Neural cell (in vitro differentiated cells): ENCODE measurements at regions not wholly inside any gene's neighbourhood (a gene's known extent, or its start where the extent isn't known, plus 50 kb on each side); places are given as distances from the start of the nearest gene placed in this dataset.
"Not testable (repeated sequence)": the region's sequence is repeated elsewhere in the genome, so short reads cannot be mapped to it uniquely, and the experiment has no call there.

Source experiments
- H2AFZ ChIP-seq: fragments of 200-600, 300-800 bp; sonication (generic), shearing (Covaris generic); 2 replicates; pipeline ENCODE4 v1.6.0; 2014; ENCODE audit warnings: low read depth, mild to moderate bottlenecking, antibody characterized with exemption, low read length, moderate library complexity
- H3F3A ChIP-seq: fragments of 200-600 bp; shearing (Covaris generic); 2 replicates; pipeline ENCODE4 v1.6.1; 2016; ENCODE audit warnings: mild to moderate bottlenecking, moderate library complexity, mixed read lengths, antibody characterized with exemption, low read length; ENCODE audit not compliant: insufficient read depth, poor library complexity, severe bottlenecking
- H3K27ac ChIP-seq: fragments of 200-600, 300-800 bp; sonication (generic), shearing (Covaris generic); 2 replicates; pipeline ENCODE4 v1.5.1; 2014; ENCODE audit warnings: mild to moderate bottlenecking, low read length, moderate library complexity
- H3K27me3 ChIP-seq: fragments of 300-800, 200-600 bp; sonication (generic), shearing (Covaris generic); 2 replicates; pipeline ENCODE4 v1.6.0; 2014; ENCODE audit warnings: mild to moderate bottlenecking, low read depth, low read length, moderate library complexity; ENCODE audit not compliant: insufficient read depth
- H3K36me3 ChIP-seq: fragments of 300-800, 200-600 bp; sonication (generic), shearing (Covaris generic); 2 replicates; pipeline ENCODE4 v1.5.1; 2014; ENCODE audit warnings: mild to moderate bottlenecking, antibody characterized with exemption, low read length, moderate library complexity; ENCODE audit not compliant: insufficient read depth
- H3K4me2 ChIP-seq: fragments of 300-800, 200-600 bp; sonication (generic), shearing (Covaris generic); 2 replicates; pipeline ENCODE4 v1.6.0; 2014; ENCODE audit warnings: mild to moderate bottlenecking, low read length
- H3K4me3 ChIP-seq: fragments of 300-800, 200-600 bp; sonication (generic), shearing (Covaris generic); 2 replicates; pipeline ENCODE4 v1.5.1; 2014; ENCODE audit warnings: mild to moderate bottlenecking, low read length, moderate library complexity
- H3K79me2 ChIP-seq: fragments of 200-600 bp; shearing (Covaris generic); replicated peaks from 2 replicates; pipeline ENCODE4 v1.6.0; 2014; ENCODE audit warnings: mild to moderate bottlenecking, low read length, moderate library complexity; ENCODE audit not compliant: insufficient read depth
- H3K9ac ChIP-seq: fragments of 300-800, 200-600 bp; sonication (generic), shearing (Covaris generic); 2 replicates; pipeline ENCODE4 v1.6.1; 2016; ENCODE audit warnings: mild to moderate bottlenecking, low read length, mixed read lengths
- H3K9me2 ChIP-seq: fragments of 200-600 bp; shearing (Covaris generic); 2 replicates; pipeline ENCODE4 v1.6.1; 2016; ENCODE audit warnings: mild to moderate bottlenecking, low read length, mixed read lengths; ENCODE audit not compliant: insufficient read depth
- H3K9me3 ChIP-seq: fragments of 200-600, 300-800 bp; sonication (generic), shearing (Covaris generic); 2 replicates; pipeline ENCODE4 v1.6.1; 2016; ENCODE audit warnings: mild to moderate bottlenecking, mixed run types, low read length, moderate library complexity, mixed read lengths
- H4K20me1 ChIP-seq: fragments of 200-600 bp; shearing (Covaris generic); 2 replicates; pipeline ENCODE4 v1.6.1; 2016; ENCODE audit warnings: mild to moderate bottlenecking, mixed run types; ENCODE audit not compliant: insufficient read depth
- EP300 ChIP-seq: fragments of 450-650 bp; conservative IDR thresholded peaks from 2 replicates; pipeline ENCODE4 v1.6.1; 2014; ENCODE audit warnings: antibody characterized with exemption, mild to moderate bottlenecking, moderate library complexity; ENCODE audit not compliant: poor library complexity, severe bottlenecking
- EZH2 ChIP-seq: fragments of 200-600, 300-800 bp; shearing (Covaris generic), sonication (generic); IDR thresholded peaks from 2 replicates; pipeline ENCODE4 v1.6.1; 2014; ENCODE audit warnings: antibody characterized with exemption, low read length, borderline replicate concordance, mild to moderate bottlenecking; ENCODE audit not compliant: insufficient read depth, poor library complexity, severe bottlenecking
- MXI1 ChIP-seq: fragments of 450-650 bp; conservative IDR thresholded peaks from 2 replicates; pipeline ENCODE4 v1.6.1; 2014; ENCODE audit warnings: antibody characterized with exemption, mild to moderate bottlenecking; ENCODE audit not compliant: poor library complexity, severe bottlenecking
- POLR2AphosphoS5 ChIP-seq: IDR thresholded peaks from 2 replicates; pipeline ENCODE4 v1.6.1; 2012
- RAD21 ChIP-seq: fragments of 450-650 bp; conservative IDR thresholded peaks from 2 replicates; pipeline ENCODE4 v1.6.1; 2014; ENCODE audit warnings: antibody characterized with exemption, mild to moderate bottlenecking, moderate library complexity
- SMC3 ChIP-seq: fragments of 450-650 bp; conservative IDR thresholded peaks from 2 replicates; pipeline ENCODE4 v1.6.1; 2014; ENCODE audit warnings: antibody characterized with exemption, mild to moderate bottlenecking, moderate library complexity; ENCODE audit not compliant: poor library complexity
- TAF1 ChIP-seq: IDR thresholded peaks from 2 replicates; pipeline ENCODE4 v1.6.1; 2012; ENCODE audit warnings: low read depth
- TF ChIP-seq, protein P1 (sequence below): fragments of 450-650 bp; IDR thresholded peaks from 2 replicates; pipeline ENCODE4 v1.5.1; 2014; ENCODE audit warnings: antibody characterized with exemption, mild to moderate bottlenecking, moderate library complexity; ENCODE audit not compliant: poor library complexity, severe bottlenecking
- TF ChIP-seq, protein P2 (sequence below): IDR thresholded peaks from 2 replicates; pipeline ENCODE4 v1.6.1; 2012; ENCODE audit warnings: borderline replicate concordance

DNA sequence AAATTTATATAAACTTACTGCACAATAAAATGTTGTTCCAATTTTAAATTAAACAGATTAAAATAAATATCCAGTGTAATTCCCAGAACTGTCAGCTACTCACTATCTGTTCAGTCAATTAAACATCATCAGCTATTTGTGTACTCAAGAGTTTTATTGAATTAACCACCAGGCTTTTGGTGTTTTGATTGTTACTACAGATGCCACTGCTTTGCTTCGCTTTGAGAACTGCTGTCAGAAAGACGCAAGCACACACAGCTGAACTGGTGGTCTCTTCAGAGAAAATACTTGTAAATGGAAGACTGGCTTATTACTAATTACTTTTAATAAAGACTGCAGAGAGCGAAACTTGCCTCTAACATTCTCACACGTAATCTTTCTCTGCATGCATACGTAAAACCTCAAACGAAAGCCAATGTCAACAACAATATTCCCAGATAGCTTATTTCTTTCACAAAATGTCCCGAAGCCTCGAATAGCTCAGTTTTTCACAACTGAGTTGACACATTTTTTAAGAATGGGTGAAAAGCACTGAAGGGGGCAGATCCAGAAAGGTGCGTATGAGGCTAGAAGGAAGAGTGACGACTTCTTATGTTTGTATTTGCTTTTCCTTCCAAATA, 259.6 kb upstream of the RPS23 start:
- Histone ChIP-seq H3K9me2 (no peaks in the 10 kb centered on the region), H3K9ac (no peak overlapping the region), H4K20me1 (no peaks in the 10 kb centered on the region), H3K79me2 (no peaks in the 10 kb centered on the region), H3K27me3 (no peaks in the 10 kb centered on the region), H2AFZ (no peak overlapping the region), H3K27ac (no peak overlapping the region), H3K4me2 (no peak overlapping the region), H3K36me3 (no peaks in the 10 kb centered on the region), H3F3A (no peaks in the 10 kb centered on the region), H3K9me3 (no peaks in the 10 kb centered on the region), H3K4me3 (no peak overlapping the region)
- no peak for TF ChIP-seq EP300
- no peak for TF ChIP-seq SMC3
- TF ChIP-seq POLR2AphosphoS5 = no peak
- TF ChIP-seq RAD21 = no peak
- TF ChIP-seq, protein P1, sequence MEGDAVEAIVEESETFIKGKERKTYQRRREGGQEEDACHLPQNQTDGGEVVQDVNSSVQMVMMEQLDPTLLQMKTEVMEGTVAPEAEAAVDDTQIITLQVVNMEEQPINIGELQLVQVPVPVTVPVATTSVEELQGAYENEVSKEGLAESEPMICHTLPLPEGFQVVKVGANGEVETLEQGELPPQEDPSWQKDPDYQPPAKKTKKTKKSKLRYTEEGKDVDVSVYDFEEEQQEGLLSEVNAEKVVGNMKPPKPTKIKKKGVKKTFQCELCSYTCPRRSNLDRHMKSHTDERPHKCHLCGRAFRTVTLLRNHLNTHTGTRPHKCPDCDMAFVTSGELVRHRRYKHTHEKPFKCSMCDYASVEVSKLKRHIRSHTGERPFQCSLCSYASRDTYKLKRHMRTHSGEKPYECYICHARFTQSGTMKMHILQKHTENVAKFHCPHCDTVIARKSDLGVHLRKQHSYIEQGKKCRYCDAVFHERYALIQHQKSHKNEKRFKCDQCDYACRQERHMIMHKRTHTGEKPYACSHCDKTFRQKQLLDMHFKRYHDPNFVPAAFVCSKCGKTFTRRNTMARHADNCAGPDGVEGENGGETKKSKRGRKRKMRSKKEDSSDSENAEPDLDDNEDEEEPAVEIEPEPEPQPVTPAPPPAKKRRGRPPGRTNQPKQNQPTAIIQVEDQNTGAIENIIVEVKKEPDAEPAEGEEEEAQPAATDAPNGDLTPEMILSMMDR = no peak
- TF ChIP-seq MXI1 = no peak
- TF ChIP-seq EZH2 = no peak
- no peak for TF ChIP-seq TAF1
- TF ChIP-seq, protein P2, sequence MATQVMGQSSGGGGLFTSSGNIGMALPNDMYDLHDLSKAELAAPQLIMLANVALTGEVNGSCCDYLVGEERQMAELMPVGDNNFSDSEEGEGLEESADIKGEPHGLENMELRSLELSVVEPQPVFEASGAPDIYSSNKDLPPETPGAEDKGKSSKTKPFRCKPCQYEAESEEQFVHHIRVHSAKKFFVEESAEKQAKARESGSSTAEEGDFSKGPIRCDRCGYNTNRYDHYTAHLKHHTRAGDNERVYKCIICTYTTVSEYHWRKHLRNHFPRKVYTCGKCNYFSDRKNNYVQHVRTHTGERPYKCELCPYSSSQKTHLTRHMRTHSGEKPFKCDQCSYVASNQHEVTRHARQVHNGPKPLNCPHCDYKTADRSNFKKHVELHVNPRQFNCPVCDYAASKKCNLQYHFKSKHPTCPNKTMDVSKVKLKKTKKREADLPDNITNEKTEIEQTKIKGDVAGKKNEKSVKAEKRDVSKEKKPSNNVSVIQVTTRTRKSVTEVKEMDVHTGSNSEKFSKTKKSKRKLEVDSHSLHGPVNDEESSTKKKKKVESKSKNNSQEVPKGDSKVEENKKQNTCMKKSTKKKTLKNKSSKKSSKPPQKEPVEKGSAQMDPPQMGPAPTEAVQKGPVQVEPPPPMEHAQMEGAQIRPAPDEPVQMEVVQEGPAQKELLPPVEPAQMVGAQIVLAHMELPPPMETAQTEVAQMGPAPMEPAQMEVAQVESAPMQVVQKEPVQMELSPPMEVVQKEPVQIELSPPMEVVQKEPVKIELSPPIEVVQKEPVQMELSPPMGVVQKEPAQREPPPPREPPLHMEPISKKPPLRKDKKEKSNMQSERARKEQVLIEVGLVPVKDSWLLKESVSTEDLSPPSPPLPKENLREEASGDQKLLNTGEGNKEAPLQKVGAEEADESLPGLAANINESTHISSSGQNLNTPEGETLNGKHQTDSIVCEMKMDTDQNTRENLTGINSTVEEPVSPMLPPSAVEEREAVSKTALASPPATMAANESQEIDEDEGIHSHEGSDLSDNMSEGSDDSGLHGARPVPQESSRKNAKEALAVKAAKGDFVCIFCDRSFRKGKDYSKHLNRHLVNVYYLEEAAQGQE = no peak

DNA sequence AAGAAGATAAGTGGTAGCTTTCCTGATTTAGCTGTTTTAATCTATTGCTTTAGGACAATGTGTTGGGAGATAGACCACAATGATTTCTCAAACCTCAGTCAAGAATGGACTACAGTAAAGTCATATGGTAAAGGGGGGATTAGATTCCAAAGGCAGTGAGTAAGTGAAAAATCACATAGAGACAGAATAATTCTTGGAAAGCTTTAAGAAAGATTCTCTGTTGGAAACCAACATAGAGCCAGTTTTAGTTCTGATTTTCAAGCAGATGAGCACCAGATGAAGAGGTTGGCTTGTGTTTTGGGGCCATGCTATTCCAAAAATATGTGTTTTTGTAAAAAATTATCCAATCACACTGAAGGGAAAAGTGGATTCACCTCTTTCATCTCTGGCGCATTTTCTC, 256.8 kb upstream of the RPS23 start:
- H3K27me3 ChIP-seq = no peaks in the 10 kb centered on the region
- H3K4me2 ChIP-seq = no peak overlapping the region
- no peaks in the 10 kb centered on the region for H4K20me1 ChIP-seq
- no peaks in the 10 kb centered on the region for H3K9me3 ChIP-seq
- no peak overlapping the region for H2AFZ ChIP-seq
- H3F3A ChIP-seq = no peaks in the 10 kb centered on the region
- no peaks in the 10 kb centered on the region for H3K9me2 ChIP-seq
- no peak overlapping the region for H3K27ac ChIP-seq
- TF ChIP-seq RAD21 (no peak), MXI1 (no peak), EP300 (no peak), EZH2 (no peak), POLR2AphosphoS5 (no peak), SMC3 (no peak), TAF1 (no peak)
- TF ChIP-seq, protein P1 = no peak
- TF ChIP-seq, protein P2 = no peak
- no peaks in the 10 kb centered on the region for H3K79me2 ChIP-seq
- H3K4me3 ChIP-seq = no peak overlapping the region
- no peaks in the 10 kb centered on the region for H3K36me3 ChIP-seq
- no peak overlapping the region for H3K9ac ChIP-seq

DNA sequence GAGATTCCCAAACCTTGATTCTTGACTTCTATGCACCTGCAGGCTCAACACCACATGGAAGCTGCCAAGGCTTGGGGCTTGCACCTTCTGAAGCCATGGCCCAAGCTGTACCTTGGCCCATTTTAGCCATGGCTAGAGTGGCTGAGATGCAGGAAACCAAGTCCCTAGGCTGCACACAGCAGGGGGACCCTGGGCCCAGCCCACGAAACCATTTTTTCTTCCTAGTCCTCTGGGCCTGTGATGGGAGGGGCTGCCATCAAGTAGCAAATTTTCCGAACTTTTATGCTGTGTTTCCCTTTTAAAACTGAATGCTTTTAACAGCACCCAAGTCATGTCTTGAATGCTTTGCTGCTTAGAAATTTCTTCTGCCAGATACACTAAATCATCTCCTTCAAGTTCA, 253.9 kb upstream of the RPS23 start:
- not testable (repeated sequence) for H3K9me3 ChIP-seq, H3K36me3 ChIP-seq, H3F3A ChIP-seq, H3K27ac ChIP-seq, H3K4me2 ChIP-seq, H2AFZ ChIP-seq, H3K4me3 ChIP-seq, H3K9ac ChIP-seq, H3K9me2 ChIP-seq, H3K79me2 ChIP-seq, H4K20me1 ChIP-seq, H3K27me3 ChIP-seq
